Myocyte (in vitro differentiated cells): ENCODE measurements at regions not wholly inside any gene's neighbourhood (a gene's known extent, or its start where the extent isn't known, plus 50 kb on each side); places are given as distances from the start of the nearest gene placed in this dataset.
A peak's percentile ranks its signal among the peaks of the same experiment; 100 is the strongest.
"Not testable (repeated sequence)": the region's sequence is repeated elsewhere in the genome, so short reads cannot be mapped to it uniquely, and the experiment has no call there.

ENCODE experiments used
- DNase-seq: peaks from one replicate; pipeline ENCODE4 v3.0.0-alpha.2; 2012; ENCODE audit warnings: low read depth

- DNase-seq, result no peak
Measured at GRCh38 chr16:63883091-63883490, 1238.8 kb downstream of the CDH11 start.

GRCh38 chr16:63882576-63882975, 1239.3 kb downstream of the CDH11 start:
- DNase-seq, result no peak

- DNase-seq, result no peak
Measured at GRCh38 chr16:63880948-63881347, 1240.9 kb downstream of the CDH11 start.

GRCh38 chr16:63877401-63877800, 1244.5 kb downstream of the CDH11 start:
- no peak for DNase-seq

- no peak for DNase-seq
Measured at GRCh38 chr16:63876103-63876502, 1245.8 kb downstream of the CDH11 start.

GRCh38 chr16:63860700-63861099, 1261.2 kb downstream of the CDH11 start:
- not testable (repeated sequence) for DNase-seq

GRCh38 chr16:63856537-63856936, 1265.3 kb downstream of the CDH11 start:
- DNase-seq, result no peak

- no peak for DNase-seq
Measured at GRCh38 chr16:63850979-63851378, 1270.9 kb downstream of the CDH11 start.

- DNase-seq, result no peak
Measured at GRCh38 chr16:63841271-63841670, 1280.6 kb downstream of the CDH11 start.

- no peak for DNase-seq
Measured at GRCh38 chr16:63830061-63830460, 1291.8 kb downstream of the CDH11 start.

- no peak for DNase-seq
Measured at GRCh38 chr16:63822818-63823217, 1299.0 kb downstream of the CDH11 start.

GRCh38 chr16:63816276-63816675, 1305.6 kb downstream of the CDH11 start:
- no peak for DNase-seq

- DNase-seq, result no peak
Measured at GRCh38 chr16:63813862-63814261, 1308.0 kb downstream of the CDH11 start.

- DNase-seq, result no peak
Measured at GRCh38 chr16:63808730-63809129, 1313.1 kb downstream of the CDH11 start.

GRCh38 chr16:63806794-63807506, 1314.9 kb downstream of the CDH11 start:
- no peak for DNase-seq

- no peak for DNase-seq
Measured at GRCh38 chr16:63804126-63804525, 1317.7 kb downstream of the CDH11 start.

- no peak for DNase-seq
Measured at GRCh38 chr16:63789603-63790002, 1332.3 kb downstream of the CDH11 start.

- peak; percentile 1 for DNase-seq
Measured at GRCh38 chr16:63787014-63787413, 1334.8 kb downstream of the CDH11 start.

GRCh38 chr16:63785170-63785569, 1336.7 kb downstream of the CDH11 start:
- no peak for DNase-seq

GRCh38 chr16:63776437-63776836, 1345.4 kb downstream of the CDH11 start:
- no peak for DNase-seq

GRCh38 chr16:63776034-63776433, 1345.8 kb downstream of the CDH11 start:
- DNase-seq, result no peak

GRCh38 chr16:63774302-63774701, 1347.6 kb downstream of the CDH11 start:
- DNase-seq, result no peak

GRCh38 chr16:63769211-63769610, 1352.7 kb downstream of the CDH11 start:
- DNase-seq, result no peak

GRCh38 chr16:63760246-63760645, 1361.6 kb downstream of the CDH11 start:
- DNase-seq, result not testable (repeated sequence)
